K562 (cell line): ENCODE measurements at regions not wholly inside any gene's neighbourhood (a gene's known extent, or its start where the extent isn't known, plus 50 kb on each side); places are given as distances from the start of the nearest gene placed in this dataset.

Source experiments
- ATAC-seq: fragments of 200-7000 bp; cut with Tn5 transposase; 3 replicates; pipeline ENCODE4 v1.9.1; 2020; ENCODE audit warnings: moderate library complexity
- BruUV-seq: library from RNA; stranded (reverse); fragments of 400-500 nt; replicated peaks from 2 replicates; lab custom pipeline; 2021; lab: Mats Ljungman, UMichigan
- CTCF ChIA-PET: fragments of 300-600 bp; formaldehyde crosslinking; extraction: SDS; loops from one replicate; lab custom pipeline; 2021; ENCODE audit warnings: low intra/inter-chr PET ratio; lab: Yijun Ruan, JAX
- POLR2A ChIA-PET: fragments of 300-600, 350-650 bp; sonication (Branson Sonifier 250); formaldehyde crosslinking; extraction: SDS; loops from one replicate; lab custom pipeline; 2021; ENCODE audit warnings: antibody characterized with exemption, inconsistent platforms; lab: Yijun Ruan, JAX
- DNase-seq, 4 experiments: peaks; one replicate each; pipeline versions ENCODE4 v3.0.0 to v3.0.0-alpha.2; 2011 to 2018; ENCODE audit warnings: low spot score in 3 of 4, mixed read lengths in 3 of 4; ENCODE audit errors: extremely low read depth in 1 of 4
- FAIRE-seq: peaks from 2 replicates; lab custom pipeline; 2011; peaks lifted over from hg19 to GRCh38; lab: Jason Lieb, UNC
- H2AFZ ChIP-seq: 2 replicates; pipeline ENCODE4 v1.6.0; 2011; ENCODE audit warnings: low read depth, low read length, control low read depth, inconsistent platforms
- H3K27ac ChIP-seq: fragments of 200-600 bp; 3 replicates; pipeline ENCODE4 v1.8.0; 2011; ENCODE audit warnings: low read depth, mild to moderate bottlenecking, control low read depth, inconsistent platforms, low read length, moderate library complexity, mixed read lengths; ENCODE audit errors: extremely low read depth
- H3K27me3 ChIP-seq, 2 experiments: fragments of 300-600 bp in 1 of 2; 2 replicates in 1 of 2; 3 replicates in 1 of 2; pipeline versions ENCODE4 v1.6.0 to v1.8.0; 2011; ENCODE audit warnings: inconsistent platforms in 2 of 2, low read length in 2 of 2, mild to moderate bottlenecking in 1 of 2, mixed read lengths in 1 of 2, moderate library complexity in 1 of 2; ENCODE audit not compliant: control insufficient read depth in 2 of 2, insufficient read depth in 2 of 2
- H3K36me3 ChIP-seq: fragments of 300-600 bp; 3 replicates; pipeline ENCODE4 v1.8.0; 2011; ENCODE audit warnings: mild to moderate bottlenecking, low read length, inconsistent platforms; ENCODE audit not compliant: control insufficient read depth, insufficient read depth
- H3K4me1 ChIP-seq, 2 experiments: fragments of 200-600 bp in 1 of 2; replicated peaks in 1 of 2; 2 replicates in 1 of 2; 3 replicates in 1 of 2; pipeline versions ENCODE4 v1.5.1 to v1.8.0; 2011; ENCODE audit warnings: inconsistent platforms in 2 of 2, low read length in 2 of 2, mild to moderate bottlenecking in 1 of 2, mixed read lengths in 1 of 2, moderate library complexity in 1 of 2; ENCODE audit not compliant: control insufficient read depth in 2 of 2, insufficient read depth in 2 of 2
- H3K4me2 ChIP-seq: 2 replicates; pipeline ENCODE4 v1.6.1; 2011; ENCODE audit warnings: low read length, control low read depth, inconsistent platforms, mixed read lengths; ENCODE audit not compliant: insufficient read depth
- H3K4me3 ChIP-seq: fragments of 200-600 bp; sonication (generic), shearing (Covaris generic); 2 replicates; pipeline ENCODE4 v1.5.1; 2016; ENCODE audit warnings: control low read depth, inconsistent platforms
- H3K79me2 ChIP-seq: fragments of 200-600 bp; 3 replicates; pipeline ENCODE4 v1.8.0; 2011; ENCODE audit warnings: low read length, inconsistent platforms; ENCODE audit not compliant: control insufficient read depth, insufficient read depth
- H3K9ac ChIP-seq, 2 experiments: 2 replicates each; pipeline versions ENCODE4 v1.6.0 to v1.6.1; 2011; ENCODE audit warnings: low read depth in 2 of 2, low read length in 2 of 2, control low read depth in 1 of 2, inconsistent platforms in 1 of 2, mild to moderate bottlenecking in 1 of 2, mixed read lengths in 1 of 2; ENCODE audit not compliant: insufficient read depth in 1 of 2
- H3K9me1 ChIP-seq: one replicate; pipeline ENCODE4 v1.6.0; 2011; ENCODE audit warnings: inconsistent platforms, mild to moderate bottlenecking, low read length, moderate library complexity; ENCODE audit not compliant: control insufficient read depth, insufficient read depth
- H3K9me3 ChIP-seq: replicated peaks from 2 replicates; pipeline ENCODE4 v1.5.1; 2011; ENCODE audit warnings: low read depth, low read length, inconsistent platforms; ENCODE audit not compliant: control insufficient read depth, insufficient read depth
- H4K20me1 ChIP-seq: replicated peaks from 2 replicates; pipeline ENCODE4 v1.6.1; 2011; ENCODE audit warnings: low read length, inconsistent platforms, mixed read lengths; ENCODE audit not compliant: control insufficient read depth, insufficient read depth
- CTBP1 ChIP-seq: fragments of 450-650 bp; IDR thresholded peaks from 2 replicates; pipeline ENCODE4 v1.6.1; 2016; ENCODE audit warnings: borderline replicate concordance
- FOXA3 ChIP-seq, 2 experiments: fragments of 450-650 bp in 1 of 2; sonication (generic) in 1 of 2; formaldehyde crosslinking; IDR thresholded peaks in 1 of 2; conservative IDR thresholded peaks in 1 of 2; 2 replicates each; pipeline versions ENCODE4 v1.4.0 to v1.8.0; 2020 to 2022; ENCODE audit warnings: mild to moderate bottlenecking in 2 of 2, missing genetic modification reagents in 1 of 2
- MEF2D ChIP-seq: conservative IDR thresholded peaks from 2 replicates; pipeline ENCODE4 v1.6.1; 2016; ENCODE audit warnings: low read depth, missing genetic modification characterization, missing compliant biosample characterization
- RCOR1 ChIP-seq, 2 experiments: IDR thresholded peaks; 2 replicates each; pipeline ENCODE4 v1.6.1; 2012; ENCODE audit warnings: low read depth in 2 of 2, low read length in 2 of 2, borderline replicate concordance in 1 of 2, improper control_type of control experiment in 1 of 2
- TBL1XR1 ChIP-seq, 2 experiments: IDR thresholded peaks; 2 replicates each; pipeline ENCODE4 v1.6.1; 2012; ENCODE audit warnings: improper control_type of control experiment in 2 of 2, low read length in 2 of 2, mild to moderate bottlenecking in 1 of 2
- WGBS: fragments of 100-300 bp; shearing (Covaris generic); methylation state at CpG from one replicate; pipeline ENCODE4 v1.1.6; 2016; ENCODE audit warnings: low coverage, mixed read lengths; ENCODE audit not compliant: insufficient coverage; ENCODE audit errors: missing lambda C conversion rate; 5-methylcytosine and 5-hydroxymethylcytosine counted together
- in situ Hi-C: fragments of 300-500 bp; cut with MboI; formaldehyde crosslinking; loops from 4 replicates; pipeline ENCODE4 v1.15.0; 2018; ENCODE audit warnings: inconsistent platforms, mixed read lengths
- intact Hi-C: fragments of 100-400 bp; cut with micrococcal nuclease; formaldehyde crosslinking; loops from 2 replicates; pipeline ENCODE4 v1.14.2; 2022
- TF ChIP-seq, protein P1 (sequence below): fragments of 250-450 bp; sonication (Bioruptor Pico); IDR thresholded peaks from 2 replicates; pipeline ENCODE4 v1.4.0; 2020; ENCODE audit warnings: borderline replicate concordance

DNA sequence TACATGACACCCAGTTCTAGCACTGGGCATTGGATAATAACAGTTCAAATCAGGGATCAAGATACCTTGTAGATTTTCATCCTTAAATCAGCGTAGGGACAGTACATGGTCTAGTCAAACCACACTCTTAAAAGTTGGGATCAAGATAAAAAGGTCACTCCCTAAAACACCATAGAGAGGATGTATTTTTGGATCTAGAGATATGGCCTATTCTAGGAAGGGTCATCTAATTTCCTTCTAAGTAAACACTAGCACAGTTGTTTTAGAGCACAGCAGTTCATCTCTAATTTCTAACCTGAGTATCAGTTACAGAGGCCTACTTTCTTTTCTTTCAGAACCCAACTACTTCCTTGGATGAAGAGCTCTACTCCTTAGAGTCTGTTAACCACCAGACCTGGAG lies 166.4 kb upstream of the GRIN3A start:
- Histone ChIP-seq H3K27me3 (no peaks in the 10 kb centered on the region), H3K4me1 (no peaks in the 10 kb centered on the region; a peak in 1 of 5 replicates), H4K20me1 (no peaks in the 10 kb centered on the region)
- TF ChIP-seq RCOR1 (IDR thresholded peaks at IDR 0.05; ENCODE audit: borderline replicate concordance in 1 of 2, low read depth in 2 of 2, low read length in 2 of 2), result peak in 1 of 2 experiments; percentile 68; a peak in 2 of 4 replicates
- peak; percentile 72; the same call in 1 of the 2 replicates for TF ChIP-seq MEF2D
- TF ChIP-seq CTBP1, result peak; percentile 16; the same call in 1 of the 2 replicates
- peak in 1 of 2 experiments; percentile 53; a peak in 2 of 4 replicates for TF ChIP-seq FOXA3 (CRISPR knock-in tag; conservative IDR thresholded peaks at IDR 0.05 in 1 of 2, IDR thresholded peaks at IDR 0.05 in 1 of 2)
- TF ChIP-seq TBL1XR1 (IDR thresholded peaks at IDR 0.05; ENCODE audit: low read length in 2 of 2), result peak in 1 of 2 experiments; percentile 10; a peak in 1 of 4 replicates
- TF ChIP-seq, protein P1, sequence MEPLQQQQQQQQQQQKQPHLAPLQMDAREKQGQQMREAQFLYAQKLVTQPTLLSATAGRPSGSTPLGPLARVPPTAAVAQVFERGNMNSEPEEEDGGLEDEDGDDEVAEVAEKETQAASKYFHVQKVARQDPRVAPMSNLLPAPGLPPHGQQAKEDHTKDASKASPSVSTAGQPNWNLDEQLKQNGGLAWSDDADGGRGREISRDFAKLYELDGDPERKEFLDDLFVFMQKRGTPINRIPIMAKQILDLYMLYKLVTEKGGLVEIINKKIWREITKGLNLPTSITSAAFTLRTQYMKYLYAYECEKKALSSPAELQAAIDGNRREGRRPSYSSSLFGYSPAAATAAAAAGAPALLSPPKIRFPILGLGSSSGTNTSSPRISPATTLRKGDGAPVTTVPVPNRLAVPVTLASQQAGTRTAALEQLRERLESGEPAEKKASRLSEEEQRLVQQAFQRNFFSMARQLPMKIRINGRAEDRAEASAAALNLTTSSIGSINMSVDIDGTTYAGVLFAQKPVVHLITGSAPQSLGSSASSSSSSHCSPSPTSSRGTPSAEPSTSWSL (CRISPR knock-in tag), result no peak
- TF ChIP-seq, all 486 proteins: peak for 5
- Histone ChIP-seq H3K9me1 (no peaks in the 10 kb centered on the region), H3K4me2 (no peak overlapping the region), H3K27ac (no peak overlapping the region), H3K9me3 (0 out of 2 replicates have a peak, but pooled peaks cover 3% of the 10 kb centered on the region), H3K79me2 (no peaks in the 10 kb centered on the region), H3K4me3 (no peak overlapping the region), H2AFZ (peak overlapping the region; percentile 63), H3K9ac (no peak overlapping the region), H3K36me3 (no peaks in the 10 kb centered on the region)
- POLR2A ChIA-PET, result no interaction called here
- intact Hi-C loops, result no loop called here
- DNase-seq (no peak), ATAC-seq (peak; percentile 58), FAIRE-seq (no peak)
- BruUV-seq, result no TSS peak
- CTCF ChIA-PET, result no interaction called here
- in situ Hi-C loops, result no loop called here
- 14% methylated on average over 1 of the region's 1 CpG for WGBS
